HG03520 (cell line): ENCODE measurements at regions not wholly inside any gene's neighbourhood (a gene's known extent, or its start where the extent isn't known, plus 50 kb on each side); places are given as distances from the start of the nearest gene placed in this dataset.
"Not testable (repeated sequence)": the region's sequence is repeated elsewhere in the genome, so short reads cannot be mapped to it uniquely, and the experiment has no call there.

Experiments used
- ATAC-seq: cut with Tn5 transposase; IDR thresholded peaks from one replicate; pipeline ENCODE4 v1.9.1; 2021; ENCODE audit warnings: mild to moderate bottlenecking, moderate library complexity; ENCODE audit not compliant: unreplicated experiment

DNA sequence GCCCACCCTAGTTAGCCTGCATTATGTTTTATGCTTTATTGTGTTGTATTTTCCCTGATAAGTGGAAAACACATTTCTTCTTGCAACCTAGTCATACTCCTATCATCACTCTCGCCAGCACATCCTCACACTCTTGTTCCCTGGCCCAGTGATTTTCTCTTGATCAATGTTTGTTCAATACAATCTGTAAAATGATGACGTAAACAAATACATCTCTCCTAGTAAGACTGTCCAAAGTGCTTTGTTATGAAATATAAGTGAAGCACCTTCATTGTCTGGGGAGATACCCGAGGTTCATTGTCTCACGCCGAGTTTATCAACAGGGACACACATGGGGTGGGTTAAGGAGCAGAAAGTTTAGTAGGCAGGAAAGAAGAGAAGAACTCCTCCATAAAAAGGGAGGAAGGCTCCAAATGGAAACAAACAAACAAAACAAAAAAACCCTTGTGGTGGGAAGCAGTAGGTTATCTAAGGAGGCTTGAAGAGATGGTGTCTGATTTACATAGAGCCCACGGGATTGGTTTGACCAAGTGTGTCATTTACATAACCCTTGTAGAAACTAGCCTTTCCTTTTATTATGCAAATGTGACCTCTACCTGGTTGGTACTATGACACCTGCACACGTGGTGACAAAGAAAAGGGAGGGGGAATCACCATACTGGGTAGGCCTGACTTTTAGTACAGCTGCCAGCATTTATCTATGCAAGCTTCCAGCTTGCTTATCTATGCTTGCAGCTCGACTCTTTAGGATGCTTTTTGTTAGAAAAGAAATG, 1317.9 kb upstream of the SPRY2 start:
- ATAC-seq = no peak

GRCh38 chr13:81639984-81640582, 1299.2 kb upstream of the SPRY2 start:
- ATAC-seq = no peak

DNA sequence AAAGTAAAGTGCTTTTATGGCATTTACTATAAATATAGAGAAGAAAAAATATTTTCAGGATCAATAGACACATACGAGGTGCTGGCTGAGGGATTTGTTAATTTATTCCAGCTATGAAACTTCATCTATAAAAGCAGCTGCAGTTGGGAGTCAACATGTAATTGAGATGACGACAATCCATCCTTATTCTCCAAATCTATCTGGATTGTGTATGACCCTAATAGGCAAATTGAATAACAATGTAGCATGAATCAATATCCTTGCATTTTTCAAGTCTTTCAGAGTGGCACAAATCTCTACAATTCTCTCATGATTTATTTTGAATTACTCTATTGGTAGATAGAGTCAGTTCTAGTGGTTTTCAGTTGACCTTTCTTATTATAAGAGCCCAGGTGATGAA, 1296.5 kb upstream of the SPRY2 start:
- no peak for ATAC-seq

GRCh38 chr13:81636120-81636519, 1295.2 kb upstream of the SPRY2 start:
- ATAC-seq = no peak

DNA sequence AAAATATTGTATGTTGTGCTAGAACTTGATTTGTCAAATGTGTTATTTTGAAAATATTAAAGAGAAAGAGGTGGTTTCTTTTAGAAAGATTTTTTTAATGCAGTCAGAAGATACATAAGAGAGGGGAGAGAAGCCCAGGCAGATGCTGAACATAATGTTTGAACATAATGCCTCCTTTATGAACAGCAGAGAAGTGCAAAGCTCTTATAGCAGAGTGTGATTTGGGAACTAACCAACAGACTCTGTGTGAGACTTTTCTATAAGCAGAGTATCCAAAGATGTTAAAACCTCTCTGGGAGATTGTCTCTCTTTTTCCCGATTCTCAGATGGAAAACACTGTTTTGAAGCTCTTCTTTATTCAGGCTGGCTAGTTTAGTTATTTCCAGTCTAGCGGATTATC, 1274.1 kb upstream of the SPRY2 start:
- no peak for ATAC-seq

DNA sequence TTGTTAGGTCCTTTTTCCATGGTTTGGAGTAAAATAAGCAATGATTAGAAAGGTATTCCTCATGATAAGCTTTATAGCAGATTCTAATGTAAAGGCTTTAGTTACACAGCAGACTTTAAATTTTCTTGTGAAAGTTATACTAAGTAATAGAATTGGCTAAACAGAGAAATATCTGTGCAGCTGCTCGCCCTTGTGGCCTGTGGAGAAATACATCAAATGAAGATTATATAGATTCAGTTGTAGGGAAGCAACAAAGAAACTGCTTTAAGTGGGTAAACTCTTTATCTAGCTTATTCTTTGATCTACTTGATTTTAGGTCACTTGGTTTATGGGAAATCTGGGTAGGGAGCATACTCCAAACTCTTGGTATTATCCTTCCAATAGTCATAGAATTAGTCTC, 1269.7 kb upstream of the SPRY2 start:
- no peak for ATAC-seq

DNA sequence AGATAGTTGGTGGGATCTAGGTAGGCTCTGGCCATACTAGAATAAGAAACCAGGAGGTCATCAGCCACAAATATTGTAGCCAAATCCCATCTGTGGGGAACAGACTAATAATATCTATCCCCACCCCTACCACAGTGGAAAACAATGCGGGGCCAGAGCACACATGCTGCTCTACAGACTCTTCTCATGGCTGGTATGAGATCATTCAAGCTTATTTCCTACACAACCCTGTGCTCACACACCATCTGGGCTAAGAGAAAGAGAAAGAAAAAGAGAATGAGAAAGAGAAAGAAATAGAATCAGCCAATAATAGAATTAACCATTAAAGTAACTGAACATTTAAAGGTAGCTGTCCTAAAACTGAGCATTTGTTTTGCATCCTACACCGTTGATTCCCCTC, 1268.4 kb upstream of the SPRY2 start:
- no peak for ATAC-seq

GRCh38 chr13:81606074-81606473, 1265.1 kb upstream of the SPRY2 start:
- no peak for ATAC-seq

GRCh38 chr13:81602241-81602640, 1261.3 kb upstream of the SPRY2 start:
- ATAC-seq = no peak

- ATAC-seq = no peak
Measured at GRCh38 chr13:81597101-81597500, 1256.2 kb upstream of the SPRY2 start.

DNA sequence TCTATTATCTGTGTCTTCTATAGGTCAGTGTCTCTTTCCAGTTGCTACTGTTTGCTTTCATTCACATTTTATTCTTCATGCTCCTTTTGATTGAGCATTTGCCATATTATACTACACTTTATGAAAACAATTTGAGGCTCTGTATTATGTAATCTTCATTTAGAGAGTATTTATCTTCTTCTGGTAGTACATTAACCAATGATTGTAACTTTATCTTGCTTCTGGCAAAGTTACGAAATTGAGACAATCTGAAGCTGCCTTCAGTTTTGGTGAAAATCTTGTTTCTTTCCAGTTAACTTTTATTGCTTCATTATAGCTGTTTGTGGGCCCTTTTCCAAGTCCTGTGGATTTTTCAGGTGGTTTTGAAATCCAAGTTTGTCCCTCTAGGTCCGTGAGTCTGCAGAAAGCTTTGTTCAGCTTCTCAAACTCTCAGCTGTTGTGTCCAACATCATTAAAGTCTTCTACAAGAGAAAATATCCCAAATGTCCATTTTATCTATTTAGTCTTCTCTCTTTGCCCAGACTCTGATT, 1255.4 kb upstream of the SPRY2 start:
- ATAC-seq = no peak

DNA sequence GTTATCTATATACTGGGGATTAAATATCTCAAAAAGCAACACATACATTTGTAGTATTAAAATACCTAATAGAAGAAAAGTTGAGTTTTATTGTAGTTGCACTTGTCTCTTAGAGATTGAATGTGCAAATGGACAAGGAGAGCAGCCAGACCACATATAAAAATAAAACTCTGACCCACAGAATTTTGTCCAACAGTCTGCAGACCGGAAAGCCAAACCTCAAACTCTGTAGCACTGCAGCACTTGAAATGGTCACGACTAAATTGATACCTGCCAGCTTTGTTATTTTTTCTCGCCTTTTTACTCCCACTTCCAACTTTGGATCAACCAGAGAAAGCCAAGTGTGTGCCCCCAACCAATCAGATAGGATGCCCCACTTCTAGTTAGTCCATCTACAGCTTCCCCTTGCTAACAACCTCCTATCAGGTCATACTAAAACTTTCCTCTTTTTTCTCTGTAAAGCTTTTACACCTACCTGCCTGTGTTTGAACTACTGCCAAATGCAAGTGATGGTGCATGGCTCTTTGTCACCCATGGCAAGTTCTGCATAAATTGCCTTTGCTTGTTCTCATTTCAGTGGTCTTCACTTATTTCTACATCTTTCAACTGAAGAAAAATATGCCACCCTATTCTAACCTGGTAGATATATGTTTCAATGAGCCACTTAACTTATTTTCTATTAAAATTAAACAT, 1250.7 kb upstream of the SPRY2 start:
- no peak for ATAC-seq

DNA sequence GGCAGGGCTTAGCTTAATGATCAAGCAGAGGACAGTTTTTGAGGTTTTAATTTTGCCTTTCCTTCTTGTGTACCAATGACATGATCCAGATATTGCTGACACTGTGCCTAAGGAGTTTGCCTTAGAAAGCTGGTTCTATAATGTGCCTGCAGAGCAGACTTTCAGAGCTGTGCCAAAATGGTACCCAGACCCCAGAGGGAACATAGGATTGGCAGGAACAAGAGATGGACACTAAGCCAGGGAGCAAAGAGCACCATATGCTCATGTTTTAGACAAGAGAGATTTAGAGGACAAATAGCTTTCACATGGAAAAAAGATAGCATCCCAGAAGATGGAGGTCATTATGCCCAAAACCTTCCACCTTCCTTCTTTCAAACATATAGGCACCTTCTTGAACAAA, 1241.5 kb upstream of the SPRY2 start:
- ATAC-seq = no peak

DNA sequence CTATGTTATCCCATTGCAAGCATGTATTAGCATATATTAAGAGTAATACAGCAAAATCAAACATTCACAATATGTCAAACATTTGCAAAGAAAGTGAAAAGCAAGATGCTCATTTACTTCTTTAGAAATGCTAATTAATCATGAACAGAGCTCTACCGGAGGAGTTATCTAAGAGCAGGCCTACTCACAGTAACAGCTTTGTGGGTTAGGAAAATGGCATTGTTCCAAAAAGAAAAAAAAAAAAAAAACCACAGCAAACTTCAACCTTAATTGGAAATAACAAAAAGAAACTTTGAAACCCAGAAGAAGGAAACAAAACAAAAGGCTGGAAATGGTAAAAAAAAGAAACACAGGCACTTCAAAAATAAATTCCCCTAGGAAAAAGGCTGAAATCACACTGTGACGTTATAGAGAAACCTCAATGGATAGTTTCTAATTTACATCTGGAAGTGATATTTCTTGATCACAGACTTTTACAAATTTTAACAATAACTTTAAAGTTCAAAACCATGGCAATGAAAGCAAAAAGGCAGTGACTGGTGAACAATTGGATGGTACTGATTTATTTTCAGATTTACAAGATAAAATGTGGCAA, 1236.8 kb upstream of the SPRY2 start:
- no peak for ATAC-seq

- ATAC-seq = no peak
Measured at GRCh38 chr13:81568824-81569223, 1227.9 kb upstream of the SPRY2 start.

DNA sequence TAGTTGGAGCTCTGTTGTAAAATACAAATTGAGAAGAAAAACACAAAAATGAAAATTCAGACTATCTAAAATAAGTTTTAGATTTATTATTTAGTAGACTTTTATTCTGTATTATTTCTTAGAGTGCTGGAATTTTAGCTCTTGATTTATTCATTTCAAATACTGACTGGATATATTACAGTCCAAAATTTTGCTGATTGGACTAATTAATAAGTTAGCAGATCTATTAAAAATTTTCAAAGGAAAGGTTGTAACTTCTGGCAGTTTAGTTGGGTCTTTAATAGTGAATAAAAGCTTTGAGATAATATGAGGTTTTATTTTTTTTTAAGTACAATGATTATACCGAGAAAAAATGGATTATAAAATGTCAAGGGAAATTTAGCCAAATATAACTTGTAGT, 1224.9 kb upstream of the SPRY2 start:
- ATAC-seq = no peak

- no peak for ATAC-seq
Measured at GRCh38 chr13:81563091-81563490, 1222.2 kb upstream of the SPRY2 start.

DNA sequence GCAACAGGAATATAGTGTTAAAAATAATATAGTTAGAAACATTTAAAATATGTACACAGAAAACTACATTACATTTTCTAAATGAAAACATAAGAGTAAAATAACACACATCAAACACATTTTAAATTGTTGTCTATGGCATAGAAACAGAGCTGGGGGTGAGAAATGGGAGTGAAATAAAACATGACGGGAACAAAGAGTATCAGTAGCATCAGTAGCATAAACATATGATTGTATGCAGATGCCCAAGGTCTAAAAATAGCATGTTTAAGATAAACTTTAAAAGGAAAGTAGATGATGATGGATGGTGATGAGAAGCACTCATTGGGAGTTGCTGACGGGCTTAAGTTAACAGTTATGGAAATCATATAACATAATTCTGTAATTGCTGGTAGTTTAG, 1221.7 kb upstream of the SPRY2 start:
- ATAC-seq = no peak

DNA sequence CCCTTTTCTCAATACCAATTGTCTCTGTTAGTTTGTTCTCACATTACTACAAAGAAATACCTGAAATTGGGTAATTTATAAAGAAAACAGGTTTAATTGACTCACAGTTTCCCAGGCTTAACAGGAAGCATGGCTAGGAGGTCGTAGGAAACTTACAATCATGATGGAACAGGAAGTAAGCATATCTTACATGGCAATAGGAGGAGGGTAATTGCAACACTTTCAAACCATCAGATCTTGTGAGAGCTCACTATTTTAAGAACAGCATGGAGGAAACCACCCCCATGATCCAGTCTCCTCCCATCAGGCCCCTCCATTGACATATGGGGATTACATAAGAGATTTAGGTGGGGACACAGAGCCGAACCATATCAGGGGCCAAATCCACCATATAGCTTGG, 1210.1 kb upstream of the SPRY2 start:
- no peak for ATAC-seq

- not testable (repeated sequence) for ATAC-seq
Measured at GRCh38 chr13:81546294-81546693, 1205.4 kb upstream of the SPRY2 start.

DNA sequence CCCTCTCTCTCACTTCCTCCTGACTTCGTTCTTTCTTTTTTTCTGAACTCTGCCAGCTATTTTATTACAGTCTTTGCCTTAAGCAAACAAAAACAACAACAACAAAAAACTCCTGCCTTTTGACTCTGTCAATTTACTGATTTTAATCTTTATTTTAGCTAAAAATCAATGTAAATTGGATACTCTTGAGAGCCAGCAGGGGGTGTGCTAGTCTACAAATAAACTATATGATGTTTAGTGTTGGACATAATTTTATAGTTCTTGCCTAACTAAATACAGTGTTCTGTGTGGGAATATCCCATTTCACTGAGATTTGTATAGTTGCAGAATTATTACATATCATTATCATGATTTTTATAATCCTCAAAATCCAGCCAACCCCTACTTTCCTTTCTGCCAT, 1199.9 kb upstream of the SPRY2 start:
- ATAC-seq = no peak
